Fibroblast of the aortic adventitia (primary cell): ENCODE measurements at regions not wholly inside any gene's neighbourhood (a gene's known extent, or its start where the extent isn't known, plus 50 kb on each side); places are given as distances from the start of the nearest gene placed in this dataset.
"Not testable (repeated sequence)": the region's sequence is repeated elsewhere in the genome, so short reads cannot be mapped to it uniquely, and the experiment has no call there.

Experiments
- DNase-seq: peaks from one replicate; pipeline ENCODE4 v3.0.0-alpha.2; 2010; ENCODE audit warnings: low read depth
- H3K4me3 ChIP-seq: 2 replicates; pipeline ENCODE4 v1.5.1; 2011; ENCODE audit warnings: low read depth, mild to moderate bottlenecking, control low read depth, low read length, moderate library complexity
- CTCF ChIP-seq: IDR thresholded peaks from 2 replicates; pipeline ENCODE4 v1.5.1; 2011; ENCODE audit warnings: mild to moderate bottlenecking, low read length, control low read depth, inconsistent platforms; ENCODE audit not compliant: insufficient read depth

GRCh38 chr5:51685419-51685818 lies 302.2 kb downstream of the ISL1 start:
- no peak for DNase-seq
- no peak overlapping the region for H3K4me3 ChIP-seq
- no peak for TF ChIP-seq CTCF

- DNase-seq: no peak
- no peak overlapping the region for H3K4me3 ChIP-seq
- no peak for TF ChIP-seq CTCF
These were observed 303.4 kb downstream of the ISL1 start for GRCh38 chr5:51686622-51687021.

- no peak for TF ChIP-seq CTCF
- DNase-seq: no peak
- H3K4me3 ChIP-seq: no peak overlapping the region
These were observed 308.4 kb downstream of the ISL1 start for GRCh38 chr5:51691538-51692079.

- no peak overlapping the region for H3K4me3 ChIP-seq
- TF ChIP-seq CTCF: no peak
- DNase-seq: no peak
These were observed 311.6 kb downstream of the ISL1 start for GRCh38 chr5:51694826-51695225.

GRCh38 chr5:51696122-51696521 lies 312.9 kb downstream of the ISL1 start:
- no peak overlapping the region for H3K4me3 ChIP-seq
- no peak for DNase-seq
- no peak for TF ChIP-seq CTCF

- not testable (repeated sequence) for DNase-seq, H3K4me3 ChIP-seq
These were observed 318.8 kb downstream of the ISL1 start for GRCh38 chr5:51702046-51702445.

- no peak for DNase-seq
- no peak for TF ChIP-seq CTCF
- no peak overlapping the region for H3K4me3 ChIP-seq
These were observed 329.0 kb downstream of the ISL1 start for GRCh38 chr5:51712201-51712600.

- DNase-seq, H3K4me3 ChIP-seq: not testable (repeated sequence)
These were observed 332.2 kb downstream of the ISL1 start for GRCh38 chr5:51715445-51715844.
